Natural killer cell (primary cell): ENCODE measurements at regions not wholly inside any gene's neighbourhood (a gene's known extent, or its start where the extent isn't known, plus 50 kb on each side); places are given as distances from the start of the nearest gene placed in this dataset.

Experiments
- ATAC-seq, 3 donors: fragments of 150-1000 bp in 2 of 3; fragments of 200-7000 bp in 1 of 3; cut with Tn5 transposase; 1 replicate in 1 of 3; 2 replicates in 2 of 3; pipeline ENCODE4 v1.10.0; 2021; ENCODE audit warnings: mild to moderate bottlenecking in 2 of 3, moderate library complexity in 2 of 3
- DNase-seq, 2 donors: peaks; one replicate each; pipeline versions ENCODE4 v3.0.0 to v3.0.0-alpha.2; 2013 to 2021; ENCODE audit warnings: mixed read lengths in 1 of 2
- H3K27ac ChIP-seq: one replicate; pipeline ENCODE4 v1.5.1; 2013; ENCODE audit warnings: mild to moderate bottlenecking, low read length
- H3K27me3 ChIP-seq: one replicate; pipeline ENCODE4 v1.6.1; 2013; ENCODE audit warnings: low read length; ENCODE audit not compliant: control insufficient read depth, insufficient read depth
- H3K36me3 ChIP-seq: one replicate; pipeline ENCODE4 v1.6.1; 2013; ENCODE audit warnings: low read length; ENCODE audit not compliant: control insufficient read depth, insufficient read depth
- H3K4me1 ChIP-seq: one replicate; pipeline ENCODE4 v1.6.1; 2013; ENCODE audit warnings: low read length; ENCODE audit not compliant: control insufficient read depth, insufficient read depth
- H3K4me3 ChIP-seq: one replicate; pipeline ENCODE4 v1.5.1; 2013; ENCODE audit warnings: low read length
- H3K9me3 ChIP-seq: one replicate; pipeline ENCODE4 v1.6.1; 2013; ENCODE audit warnings: low read length; ENCODE audit not compliant: control insufficient read depth, insufficient read depth
- H3K27ac Mint-ChIP-seq, 2 donors: one replicate each; pipeline ENCODE4 v1.8.0; 2022; ENCODE audit warnings: mild to moderate bottlenecking in 2 of 2, mixed read lengths in 2 of 2, moderate library complexity in 1 of 2
- H3K27me3 Mint-ChIP-seq, 2 donors: one replicate each; pipeline ENCODE4 v1.8.0; 2022; ENCODE audit warnings: low read depth in 2 of 2, mixed read lengths in 2 of 2
- H3K36me3 Mint-ChIP-seq: one replicate; pipeline ENCODE4 v1.8.0; 2022; ENCODE audit warnings: mixed read lengths
- H3K4me1 Mint-ChIP-seq, 2 donors: one replicate each; pipeline ENCODE4 v1.8.0; 2022; ENCODE audit warnings: mixed read lengths in 2 of 2
- H3K4me3 Mint-ChIP-seq: one replicate; pipeline ENCODE4 v1.8.0; 2022; ENCODE audit warnings: mild to moderate bottlenecking, moderate library complexity, mixed read lengths
- H3K9me3 Mint-ChIP-seq, 2 donors: one replicate each; pipeline ENCODE4 v1.8.0; 2022; ENCODE audit warnings: mixed read lengths in 2 of 2
- CTCF ChIP-seq: fragments of 200-600 bp; IDR thresholded peaks from one replicate; pipeline ENCODE4 v1.8.0; 2022; ENCODE audit warnings: antibody characterized with exemption
- WGBS: methylation state at CpG from one replicate; pipeline ENCODE4 v1.1.7; 2013; ENCODE audit warnings: missing lambda C conversion rate; ENCODE audit not compliant: insufficient coverage; 5-methylcytosine and 5-hydroxymethylcytosine counted together
- intact Hi-C: fragments of 100-400 bp; cut with micrococcal nuclease; formaldehyde crosslinking; loops from one replicate; pipeline ENCODE4 v1.14.2; 2022

- Mint-ChIP-seq H3K36me3 (no peaks in the 10 kb centered on the region), H3K27ac (no peak overlapping the region), H3K4me1 (no peaks in the 10 kb centered on the region), H3K27me3 (no peaks in the 10 kb centered on the region), H3K9me3 (peaks cover 9 to 13% of the 10 kb centered on the region in 2 donors), H3K4me3 (no peak overlapping the region)
- H3K27ac ChIP-seq, result no peak overlapping the region
- no peak for TF ChIP-seq CTCF
- no peaks in the 10 kb centered on the region for H3K36me3 ChIP-seq
- H3K27me3 ChIP-seq, result no peaks in the 10 kb centered on the region
- H3K9me3 ChIP-seq, result no peaks in the 10 kb centered on the region
- intact Hi-C loops, result no loop called here
- DNase-seq (no peak), ATAC-seq (no peak)
- no peak overlapping the region for H3K4me3 ChIP-seq
- WGBS, result 87% methylated on average over 36 of the region's 36 CpGs
- H3K4me1 ChIP-seq, result no peaks in the 10 kb centered on the region
Observed at GRCh38 chr18:51864219-51864965, 475.6 kb upstream of the DCC start.

GRCh38 chr18:51865538-51865937, 474.5 kb upstream of the DCC start:
- H3K27me3 ChIP-seq, result no peaks in the 10 kb centered on the region
- H3K9me3 ChIP-seq, result no peaks in the 10 kb centered on the region
- Mint-ChIP-seq H3K36me3 (no peaks in the 10 kb centered on the region), H3K9me3 (peaks cover 12 to 20% of the 10 kb centered on the region in 2 donors), H3K4me1 (no peaks in the 10 kb centered on the region), H3K27me3 (no peaks in the 10 kb centered on the region), H3K27ac (no peak overlapping the region), H3K4me3 (no peak overlapping the region)
- no peaks in the 10 kb centered on the region for H3K4me1 ChIP-seq
- DNase-seq, result no peak
- H3K36me3 ChIP-seq, result no peaks in the 10 kb centered on the region
- ATAC-seq, result no peak
- H3K4me3 ChIP-seq, result no peak overlapping the region
- no peak overlapping the region for H3K27ac ChIP-seq
- TF ChIP-seq CTCF, result no peak
- intact Hi-C loops, result no loop called here
- WGBS, result 92% methylated on average over 1 of the region's 1 CpG

GRCh38 chr18:51867767-51868166, 472.2 kb upstream of the DCC start:
- Mint-ChIP-seq H3K9me3 (peaks cover 15 to 28% of the 10 kb centered on the region in 2 donors), H3K4me1 (no peaks in the 10 kb centered on the region), H3K4me3 (no peak overlapping the region), H3K36me3 (no peaks in the 10 kb centered on the region), H3K27ac (no peak overlapping the region), H3K27me3 (no peaks in the 10 kb centered on the region)
- H3K27ac ChIP-seq, result no peak overlapping the region
- H3K4me3 ChIP-seq, result no peak overlapping the region
- ATAC-seq (no peak), DNase-seq (peak in 1 of 2 donors; percentile 4)
- intact Hi-C loops, result no loop called here
- no peaks in the 10 kb centered on the region for H3K36me3 ChIP-seq
- H3K4me1 ChIP-seq, result no peaks in the 10 kb centered on the region
- no peaks in the 10 kb centered on the region for H3K27me3 ChIP-seq
- no peaks in the 10 kb centered on the region for H3K9me3 ChIP-seq
- TF ChIP-seq CTCF, result no peak

- Mint-ChIP-seq H3K36me3 (peaks cover 8% of the 10 kb centered on the region), H3K27ac (no peak overlapping the region), H3K9me3 (peaks cover 4 to 9% of the 10 kb centered on the region in 2 donors), H3K27me3 (no peaks in the 10 kb centered on the region), H3K4me1 (no peaks in the 10 kb centered on the region), H3K4me3 (no peak overlapping the region)
- ATAC-seq (no peak), DNase-seq (no peak)
- WGBS, result 94% methylated on average over 1 of the region's 1 CpG
- Histone ChIP-seq H3K9me3 (peaks cover 11% of the 10 kb centered on the region), H3K36me3 (no peaks in the 10 kb centered on the region), H3K27me3 (no peaks in the 10 kb centered on the region), H3K4me3 (no peak overlapping the region), H3K27ac (no peak overlapping the region), H3K4me1 (no peaks in the 10 kb centered on the region)
- TF ChIP-seq CTCF, result no peak
- intact Hi-C loops, result no loop called here
Observed at GRCh38 chr18:51878724-51879123, 461.3 kb upstream of the DCC start.
